CD4-positive, alpha-beta memory T cell (primary cell): ENCODE measurements at regions not wholly inside any gene's neighbourhood (a gene's known extent, or its start where the extent isn't known, plus 50 kb on each side); places are given as distances from the start of the nearest gene placed in this dataset.

Experiments used
- CTCF ChIA-PET: fragments of 350-600 bp; sonication (Branson Sonifier 250); formaldehyde crosslinking; loops from one replicate; lab custom pipeline; 2021; ENCODE audit warnings: inconsistent platforms; ENCODE audit not compliant: partially characterized antibody; lab: Charles Lee
- POLR2A ChIA-PET: fragments of 350-600 bp; sonication (Branson Sonifier 250); formaldehyde crosslinking; loops from one replicate; lab custom pipeline; 2021; ENCODE audit not compliant: partially characterized antibody; lab: Charles Lee
- DNase-seq, 5 donors: peaks; one replicate each; pipeline versions ENCODE4 v3.0.0 to v3.0.0-alpha.2; 2020 to 2022; ENCODE audit warnings: mixed read lengths in 1 of 5
- H3K27ac ChIP-seq: one replicate; pipeline ENCODE4 v1.7.0; 2013; ENCODE audit warnings: low read depth, low read length
- H3K27me3 ChIP-seq: 2 replicates; pipeline ENCODE4 v1.7.0; 2013; ENCODE audit warnings: mild to moderate bottlenecking, low read length, moderate library complexity; ENCODE audit not compliant: insufficient read depth
- H3K36me3 ChIP-seq: 2 replicates; pipeline ENCODE4 v1.7.0; 2013; ENCODE audit warnings: mild to moderate bottlenecking, low read length, moderate library complexity; ENCODE audit not compliant: insufficient read depth
- H3K4me1 ChIP-seq: 2 replicates; pipeline ENCODE4 v1.7.0; 2013; ENCODE audit warnings: mild to moderate bottlenecking, low read length, moderate library complexity; ENCODE audit not compliant: insufficient read depth
- H3K4me3 ChIP-seq, 2 donors: one replicate each; pipeline ENCODE4 v1.7.0; 2013; ENCODE audit warnings: low read length in 2 of 2, mild to moderate bottlenecking in 1 of 2
- H3K9me3 ChIP-seq, 2 donors: one replicate each; pipeline ENCODE4 v1.7.0; 2013; ENCODE audit warnings: low read length in 2 of 2, control low read depth in 1 of 2; ENCODE audit not compliant: control insufficient read depth in 1 of 2
- H3K27ac Mint-ChIP-seq, 7 donors: one replicate each; pipeline ENCODE4 v1.8.0; 2020 to 2021; ENCODE audit warnings: mixed read lengths in 7 of 7, mild to moderate bottlenecking in 6 of 7, inconsistent platforms in 3 of 7, moderate library complexity in 3 of 7
- H3K27me3 Mint-ChIP-seq, 2 donors: one replicate each; pipeline ENCODE4 v1.8.0; 2020 to 2021; ENCODE audit warnings: mixed read lengths in 2 of 2
- H3K36me3 Mint-ChIP-seq, 2 donors: one replicate each; pipeline ENCODE4 v1.8.0; 2020 to 2021; ENCODE audit warnings: mixed read lengths in 2 of 2, inconsistent platforms in 1 of 2, mild to moderate bottlenecking in 1 of 2
- H3K4me1 Mint-ChIP-seq, 4 donors: one replicate each; pipeline ENCODE4 v1.8.0; 2020 to 2021; ENCODE audit warnings: mixed read lengths in 4 of 4, mild to moderate bottlenecking in 1 of 4
- H3K4me3 Mint-ChIP-seq, 8 donors: one replicate each; pipeline ENCODE4 v1.8.0; 2020 to 2021; ENCODE audit warnings: mixed read lengths in 8 of 8, mild to moderate bottlenecking in 7 of 8, moderate library complexity in 6 of 8, inconsistent platforms in 3 of 8
- H3K9me3 Mint-ChIP-seq, 8 donors: one replicate each; pipeline ENCODE4 v1.8.0; 2020 to 2021; ENCODE audit warnings: mixed read lengths in 8 of 8, mild to moderate bottlenecking in 5 of 8, inconsistent platforms in 3 of 8, moderate library complexity in 1 of 8
- intact Hi-C: fragments of 100-400 bp; cut with micrococcal nuclease; formaldehyde crosslinking; loops from one replicate; pipeline ENCODE4 v1.15.1; 2023

- intact Hi-C loops: no loop called here
- ChIA-PET CTCF (no interaction called here), POLR2A (no interaction called here)
- no peaks in the 10 kb centered on the region for H3K9me3 ChIP-seq
- H3K4me3 ChIP-seq: no peak overlapping the region
- Mint-ChIP-seq H3K9me3 (peaks cover 0 to 4% (median 0%) of the 10 kb centered on the region in 8 donors), H3K27me3 (peaks cover 12 to 16% of the 10 kb centered on the region in 2 donors), H3K36me3 (no peaks in the 10 kb centered on the region), H3K27ac (no peak overlapping the region), H3K4me1 (no peaks in the 10 kb centered on the region), H3K4me3 (no peak overlapping the region)
- no peaks in the 10 kb centered on the region for H3K36me3 ChIP-seq
- no peak for DNase-seq
- no peaks in the 10 kb centered on the region for H3K27me3 ChIP-seq
- H3K4me1 ChIP-seq: no peaks in the 10 kb centered on the region
- H3K27ac ChIP-seq: no peak overlapping the region
Observed at GRCh38 chr2:114219456-114219855, 223.0 kb upstream of the DPP10 start.

DNA sequence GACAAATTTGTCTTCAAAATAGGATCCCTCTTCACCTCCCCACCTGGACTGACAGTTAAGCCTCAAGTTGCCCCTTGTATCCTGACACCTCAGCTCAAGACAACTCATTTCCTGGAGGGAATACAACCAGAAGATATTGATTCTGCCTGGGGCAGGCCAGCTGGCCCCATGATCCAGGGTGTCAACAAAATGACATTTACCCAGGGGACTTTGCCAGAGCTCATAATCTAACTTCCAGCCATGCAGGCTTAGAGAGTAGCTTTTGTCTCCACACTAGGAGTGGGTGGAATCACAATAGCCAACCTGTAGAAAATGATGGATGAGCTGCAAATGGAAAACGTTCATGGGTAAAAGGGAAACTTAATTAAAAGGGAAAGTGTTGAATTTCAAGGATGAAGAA is 220.1 kb upstream of the DPP10 start:
- ChIA-PET CTCF (no interaction called here), POLR2A (no interaction called here)
- Histone ChIP-seq H3K27ac (no peak overlapping the region), H3K27me3 (no peaks in the 10 kb centered on the region), H3K36me3 (no peaks in the 10 kb centered on the region), H3K4me3 (no peak overlapping the region), H3K4me1 (no peaks in the 10 kb centered on the region), H3K9me3 (no peaks in the 10 kb centered on the region)
- intact Hi-C loops: no loop called here
- no peak for DNase-seq
- Mint-ChIP-seq H3K9me3 (peaks cover 0 to 2% (median 0%) of the 10 kb centered on the region in 8 donors), H3K4me1 (no peaks in the 10 kb centered on the region), H3K27me3 (peaks cover 10 to 14% of the 10 kb centered on the region in 2 donors), H3K4me3 (no peak overlapping the region), H3K36me3 (no peaks in the 10 kb centered on the region), H3K27ac (no peak overlapping the region)

DNA sequence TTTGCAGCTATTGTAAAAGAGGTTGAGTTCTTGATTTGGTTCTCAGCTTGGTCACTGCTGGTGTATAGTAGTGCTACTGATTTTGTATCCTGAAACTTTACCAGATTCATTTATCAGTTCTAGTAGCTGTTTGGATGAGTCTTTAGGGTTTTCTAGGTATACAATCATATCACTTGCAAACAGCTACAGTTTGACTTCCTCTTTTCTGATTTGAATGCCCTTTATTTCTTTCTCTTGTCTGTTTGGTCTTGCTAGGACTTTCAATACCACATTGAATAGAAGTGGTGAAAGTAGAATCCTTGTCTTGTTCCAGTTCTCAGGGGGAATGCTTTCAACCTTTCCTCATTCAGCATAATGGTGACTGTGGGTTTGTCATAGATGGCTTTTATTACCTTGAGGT is 210.5 kb upstream of the DPP10 start:
- POLR2A ChIA-PET: no interaction called here
- Mint-ChIP-seq H3K36me3 (no peaks in the 10 kb centered on the region), H3K27ac (no peak overlapping the region), H3K9me3 (peaks cover 0 to 9% (median 4%) of the 10 kb centered on the region in 8 donors), H3K4me3 (no peak overlapping the region), H3K27me3 (peaks cover 13 to 14% of the 10 kb centered on the region in 2 donors), H3K4me1 (no peaks in the 10 kb centered on the region)
- H3K36me3 ChIP-seq: no peaks in the 10 kb centered on the region
- intact Hi-C loops: no loop called here
- no peak for DNase-seq
- no peak overlapping the region for H3K27ac ChIP-seq
- H3K27me3 ChIP-seq: no peaks in the 10 kb centered on the region
- H3K4me1 ChIP-seq: no peaks in the 10 kb centered on the region
- H3K4me3 ChIP-seq: no peak overlapping the region
- no peaks in the 10 kb centered on the region for H3K9me3 ChIP-seq
- CTCF ChIA-PET: no interaction called here

GRCh38 chr2:114237331-114237730 is 205.1 kb upstream of the DPP10 start:
- Histone ChIP-seq H3K9me3 (no peaks in the 10 kb centered on the region), H3K27ac (no peak overlapping the region), H3K36me3 (no peaks in the 10 kb centered on the region), H3K4me3 (no peak overlapping the region), H3K4me1 (no peaks in the 10 kb centered on the region), H3K27me3 (no peaks in the 10 kb centered on the region)
- no peak overlapping the region for H3K4me3 Mint-ChIP-seq
- CTCF ChIA-PET: interaction anchor here (1.1 kb wide), 1 partner anchor 25 kb away, joined by 3 read pairs; no protein-coding TSS in a partner anchor
- DNase-seq: no peak
- no peaks in the 10 kb centered on the region for H3K36me3 Mint-ChIP-seq
- peaks cover 12 to 23% of the 10 kb centered on the region in 2 donors for H3K27me3 Mint-ChIP-seq
- POLR2A ChIA-PET: no interaction called here
- H3K4me1 Mint-ChIP-seq: no peaks in the 10 kb centered on the region
- intact Hi-C loops: no loop called here
- peaks cover 0 to 11% (median under 1%) of the 10 kb centered on the region in 8 donors for H3K9me3 Mint-ChIP-seq
- H3K27ac Mint-ChIP-seq: no peak overlapping the region

DNA sequence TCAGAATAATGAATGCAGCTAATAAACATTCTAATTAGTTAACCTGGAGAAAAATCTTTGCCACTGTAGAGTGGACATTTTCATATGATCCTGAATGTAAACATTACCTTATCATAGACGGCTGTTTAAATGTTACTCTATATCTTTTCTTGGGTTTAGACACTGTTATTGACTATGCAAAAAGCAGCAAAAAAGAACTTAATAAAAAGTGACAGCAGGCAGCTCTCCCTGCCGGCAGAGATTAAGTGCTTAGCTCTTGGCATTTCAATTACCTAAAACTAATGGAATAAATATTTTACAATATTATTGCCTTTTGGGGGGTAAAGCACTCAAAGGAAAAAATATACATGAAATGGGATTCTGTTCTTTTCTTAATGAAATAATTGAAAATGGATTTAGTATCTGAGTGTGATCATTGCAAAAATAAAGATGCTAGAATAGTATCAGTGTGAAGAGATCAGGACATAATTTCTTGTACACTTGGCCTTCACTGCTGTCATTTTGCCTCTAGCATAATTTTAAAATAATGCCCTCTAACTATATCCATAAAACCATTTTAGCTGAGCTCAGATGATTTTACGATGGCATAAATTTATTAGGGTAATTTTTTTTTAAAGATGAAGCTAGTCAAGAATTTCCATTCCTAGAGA is 203.4 kb upstream of the DPP10 start:
- Mint-ChIP-seq H3K27ac (no peak overlapping the region), H3K36me3 (no peaks in the 10 kb centered on the region), H3K9me3 (peaks cover 0 to 6% (median 0%) of the 10 kb centered on the region in 8 donors), H3K4me3 (no peak overlapping the region), H3K4me1 (no peaks in the 10 kb centered on the region), H3K27me3 (peaks cover 11 to 16% of the 10 kb centered on the region in 2 donors)
- intact Hi-C loops: no loop called here
- Histone ChIP-seq H3K4me3 (no peak overlapping the region), H3K27ac (no peak overlapping the region), H3K4me1 (no peaks in the 10 kb centered on the region), H3K27me3 (no peaks in the 10 kb centered on the region), H3K9me3 (no peaks in the 10 kb centered on the region), H3K36me3 (no peaks in the 10 kb centered on the region)
- DNase-seq: no peak
- ChIA-PET CTCF (no interaction called here), POLR2A (no interaction called here)

DNA sequence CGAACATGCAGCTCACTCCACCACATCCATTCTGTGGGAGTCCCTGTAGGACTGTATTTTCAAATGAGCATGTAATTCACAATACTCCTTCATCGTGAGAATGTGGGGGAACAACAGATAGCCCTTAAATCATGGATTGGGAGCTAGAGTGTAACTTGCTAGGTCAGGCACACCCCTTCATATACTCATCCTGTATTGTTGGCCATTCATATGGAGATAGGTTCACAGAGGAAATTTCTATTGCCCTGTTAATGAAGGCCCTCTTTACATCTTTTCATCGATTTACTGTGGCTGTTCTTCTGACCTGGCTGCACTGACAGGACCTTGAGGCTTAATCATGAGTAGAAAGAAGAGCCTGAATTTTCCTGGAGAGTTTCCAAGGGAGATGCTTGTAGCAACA is 193.8 kb upstream of the DPP10 start:
- Histone ChIP-seq H3K4me3 (no peak overlapping the region), H3K4me1 (no peaks in the 10 kb centered on the region), H3K9me3 (no peaks in the 10 kb centered on the region), H3K36me3 (no peaks in the 10 kb centered on the region), H3K27me3 (no peaks in the 10 kb centered on the region), H3K27ac (no peak overlapping the region)
- peaks cover 0 to 3% of the 10 kb centered on the region in 2 donors for H3K27me3 Mint-ChIP-seq
- no peaks in the 10 kb centered on the region for H3K4me1 Mint-ChIP-seq
- no peaks in the 10 kb centered on the region for H3K36me3 Mint-ChIP-seq
- ChIA-PET CTCF (no interaction called here), POLR2A (no interaction called here)
- no peaks in the 10 kb centered on the region for H3K9me3 Mint-ChIP-seq
- DNase-seq: no peak
- H3K4me3 Mint-ChIP-seq: no peak overlapping the region
- no peak overlapping the region for H3K27ac Mint-ChIP-seq
- intact Hi-C loops: no loop called here

GRCh38 chr2:114252713-114253112 is 189.7 kb upstream of the DPP10 start:
- Mint-ChIP-seq H3K36me3 (no peaks in the 10 kb centered on the region), H3K4me3 (no peak overlapping the region), H3K27ac (no peak overlapping the region), H3K4me1 (no peaks in the 10 kb centered on the region), H3K27me3 (peaks cover 0 to 1% of the 10 kb centered on the region in 2 donors), H3K9me3 (no peaks in the 10 kb centered on the region)
- H3K36me3 ChIP-seq: no peaks in the 10 kb centered on the region
- CTCF ChIA-PET: no interaction called here
- POLR2A ChIA-PET: no interaction called here
- no peak for DNase-seq
- H3K27me3 ChIP-seq: no peaks in the 10 kb centered on the region
- no peak overlapping the region for H3K4me3 ChIP-seq
- no peaks in the 10 kb centered on the region for H3K4me1 ChIP-seq
- no peaks in the 10 kb centered on the region for H3K9me3 ChIP-seq
- H3K27ac ChIP-seq: no peak overlapping the region
- intact Hi-C loops: no loop called here
